Ascending aorta (tissue), 2 donors: ENCODE measurements at regions not wholly inside any gene's neighbourhood (a gene's known extent, or its start where the extent isn't known, plus 50 kb on each side); places are given as distances from the start of the nearest gene placed in this dataset.

Experiments
- DNase-seq, 2 donors: peaks; one replicate each; pipeline ENCODE4 v3.0.0-alpha.2; 2019; ENCODE audit warnings: low spot score in 2 of 2
- H3K27ac ChIP-seq, 2 donors: fragments of 200-600 bp; sonication (generic); one replicate each; pipeline ENCODE4 v1.5.1; 2016 to 2017; ENCODE audit warnings: mild to moderate bottlenecking in 1 of 2
- H3K27me3 ChIP-seq: fragments of 200-600 bp; sonication (generic); one replicate; pipeline ENCODE4 v1.5.1; 2017
- H3K36me3 ChIP-seq, 2 donors: fragments of 200-600 bp; sonication (generic); one replicate each; pipeline ENCODE4 v1.5.1; 2016
- H3K4me1 ChIP-seq, 2 donors: fragments of 200-600 bp; sonication (generic); one replicate each; pipeline ENCODE4 v1.5.1; 2016 to 2017; ENCODE audit warnings: mild to moderate bottlenecking in 1 of 2
- H3K4me3 ChIP-seq, 2 donors: fragments of 200-600 bp; sonication (generic); one replicate each; pipeline ENCODE4 v1.5.1; 2016 to 2017; ENCODE audit warnings: mild to moderate bottlenecking in 1 of 2
- H3K9me3 ChIP-seq, 2 donors: fragments of 200-600 bp; sonication (generic); one replicate each; pipeline ENCODE4 v1.5.1; 2016
- intact Hi-C: fragments of 100-400 bp; cut with DNase I; formaldehyde crosslinking; loops from one replicate; pipeline ENCODE4 v1.15.1; 2023
- TF ChIP-seq, protein P1 (sequence below), 3 experiments: fragments of 200-600 bp in 2 of 3; fragments of 450-650 bp in 1 of 3; sonication (generic) in 2 of 3; IDR thresholded peaks; one replicate each; pipeline ENCODE4 v1.5.1; 2016 to 2019; ENCODE audit warnings: antibody characterized with exemption in 3 of 3, mild to moderate bottlenecking in 1 of 3, moderate library complexity in 1 of 3

GRCh38 chr3:157816896-157817295 lies 289.3 kb downstream of the SHOX2 start:
- Histone ChIP-seq H3K27me3 (no peaks in the 10 kb centered on the region), H3K9me3 (no peaks in the 10 kb centered on the region), H3K4me1 (no peaks in the 10 kb centered on the region), H3K36me3 (no peaks in the 10 kb centered on the region), H3K4me3 (no peak overlapping the region), H3K27ac (no peak overlapping the region)
- DNase-seq = no peak
- TF ChIP-seq, protein P1, sequence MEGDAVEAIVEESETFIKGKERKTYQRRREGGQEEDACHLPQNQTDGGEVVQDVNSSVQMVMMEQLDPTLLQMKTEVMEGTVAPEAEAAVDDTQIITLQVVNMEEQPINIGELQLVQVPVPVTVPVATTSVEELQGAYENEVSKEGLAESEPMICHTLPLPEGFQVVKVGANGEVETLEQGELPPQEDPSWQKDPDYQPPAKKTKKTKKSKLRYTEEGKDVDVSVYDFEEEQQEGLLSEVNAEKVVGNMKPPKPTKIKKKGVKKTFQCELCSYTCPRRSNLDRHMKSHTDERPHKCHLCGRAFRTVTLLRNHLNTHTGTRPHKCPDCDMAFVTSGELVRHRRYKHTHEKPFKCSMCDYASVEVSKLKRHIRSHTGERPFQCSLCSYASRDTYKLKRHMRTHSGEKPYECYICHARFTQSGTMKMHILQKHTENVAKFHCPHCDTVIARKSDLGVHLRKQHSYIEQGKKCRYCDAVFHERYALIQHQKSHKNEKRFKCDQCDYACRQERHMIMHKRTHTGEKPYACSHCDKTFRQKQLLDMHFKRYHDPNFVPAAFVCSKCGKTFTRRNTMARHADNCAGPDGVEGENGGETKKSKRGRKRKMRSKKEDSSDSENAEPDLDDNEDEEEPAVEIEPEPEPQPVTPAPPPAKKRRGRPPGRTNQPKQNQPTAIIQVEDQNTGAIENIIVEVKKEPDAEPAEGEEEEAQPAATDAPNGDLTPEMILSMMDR (IDR thresholded peaks at IDR 0.05) = no peak
- intact Hi-C loops = no loop called here

DNA sequence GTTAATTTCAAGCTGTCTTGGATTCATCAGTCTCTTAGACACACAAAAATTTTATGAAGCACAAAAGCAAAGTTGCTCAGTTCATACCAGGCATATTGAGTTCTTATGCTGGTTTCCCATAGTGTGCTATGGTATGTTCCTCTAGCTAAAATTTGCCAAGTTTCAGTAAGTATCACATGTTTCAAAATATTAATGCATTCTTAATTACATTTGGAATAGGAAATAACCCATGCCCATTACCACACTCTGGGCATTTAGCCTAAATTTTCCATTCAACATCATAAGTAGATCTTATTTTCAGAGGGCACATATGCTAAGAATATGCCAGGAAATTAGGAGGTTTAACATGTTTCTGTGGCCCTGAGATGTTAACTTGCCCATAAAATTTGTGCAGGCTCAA lies 289.9 kb downstream of the SHOX2 start:
- TF ChIP-seq, protein P1 (IDR thresholded peaks at IDR 0.05) = no peak
- DNase-seq = no peak
- Histone ChIP-seq H3K4me1 (no peaks in the 10 kb centered on the region), H3K36me3 (no peaks in the 10 kb centered on the region), H3K9me3 (no peaks in the 10 kb centered on the region), H3K4me3 (no peak overlapping the region), H3K27me3 (no peaks in the 10 kb centered on the region), H3K27ac (no peak overlapping the region)
- intact Hi-C loops = no loop called here

DNA sequence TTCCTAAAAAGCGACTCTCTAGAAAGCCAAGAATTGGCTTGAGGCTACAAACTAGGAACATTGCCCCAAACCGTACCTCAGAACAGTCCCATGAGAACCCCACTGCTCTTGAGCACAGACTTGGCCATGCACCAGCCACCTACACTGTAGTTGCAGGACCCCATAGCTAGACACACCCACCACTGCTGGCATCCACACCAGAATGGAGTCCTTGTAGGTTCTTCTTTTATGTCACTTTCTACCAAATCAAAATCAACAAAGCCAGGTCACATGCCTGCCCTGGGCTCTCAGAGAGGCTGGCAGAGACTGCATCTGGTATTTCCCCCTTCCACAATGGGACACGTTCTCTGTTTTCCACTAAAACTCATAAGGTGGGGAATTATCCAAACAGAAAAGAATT lies 290.5 kb downstream of the SHOX2 start:
- Histone ChIP-seq H3K9me3 (no peaks in the 10 kb centered on the region), H3K4me3 (no peak overlapping the region), H3K36me3 (no peaks in the 10 kb centered on the region), H3K4me1 (no peaks in the 10 kb centered on the region), H3K27ac (no peak overlapping the region), H3K27me3 (no peaks in the 10 kb centered on the region)
- intact Hi-C loops = no loop called here
- TF ChIP-seq, protein P1 (IDR thresholded peaks at IDR 0.05) = no peak
- no peak for DNase-seq

DNA sequence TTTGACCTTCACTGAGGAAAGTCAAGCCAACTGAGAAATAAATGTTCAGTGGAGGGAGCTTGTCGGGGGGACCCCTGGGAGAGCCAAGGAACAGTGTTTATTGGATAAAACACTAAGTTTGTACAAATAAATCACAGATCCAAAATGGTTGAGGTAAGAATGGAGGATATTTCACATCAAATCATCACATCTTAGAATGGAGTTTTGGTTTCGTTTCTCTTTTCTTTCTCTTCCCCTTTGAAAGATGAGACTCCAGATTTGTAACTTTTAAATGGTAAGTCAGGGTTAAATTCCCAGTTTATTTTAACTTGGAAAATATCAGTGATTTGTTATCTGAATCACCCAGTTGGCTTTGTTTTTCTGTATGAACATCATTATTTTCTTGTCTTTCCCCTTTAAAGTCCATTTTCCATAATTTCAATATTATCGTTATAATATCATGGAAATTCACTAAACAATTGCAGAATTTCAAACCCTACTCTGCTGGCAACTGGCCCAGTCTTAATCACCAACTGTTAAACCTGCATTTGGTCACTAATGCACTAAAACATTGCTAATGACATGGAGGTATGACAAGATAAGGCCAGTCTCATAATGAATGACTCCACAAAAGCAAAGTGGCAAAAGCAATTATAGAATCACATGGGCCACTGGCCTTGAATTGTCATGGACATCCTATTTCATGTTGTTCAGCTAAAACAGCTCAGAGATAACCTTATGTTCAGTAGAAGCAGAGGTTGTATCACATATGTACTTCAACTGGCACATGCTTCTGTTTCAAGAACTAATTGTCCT lies 295.1 kb downstream of the SHOX2 start:
- Histone ChIP-seq H3K4me3 (no peak overlapping the region), H3K27me3 (no peaks in the 10 kb centered on the region), H3K4me1 (no peaks in the 10 kb centered on the region), H3K27ac (no peak overlapping the region), H3K36me3 (no peaks in the 10 kb centered on the region), H3K9me3 (no peaks in the 10 kb centered on the region)
- intact Hi-C loops = no loop called here
- TF ChIP-seq, protein P1 (IDR thresholded peaks at IDR 0.05) = no peak
- no peak for DNase-seq

- no peak for DNase-seq
- Histone ChIP-seq H3K4me1 (no peaks in the 10 kb centered on the region), H3K27me3 (no peaks in the 10 kb centered on the region), H3K36me3 (no peaks in the 10 kb centered on the region), H3K4me3 (no peak overlapping the region), H3K27ac (no peak overlapping the region), H3K9me3 (no peaks in the 10 kb centered on the region)
- intact Hi-C loops = no loop called here
- TF ChIP-seq, protein P1 (IDR thresholded peaks at IDR 0.05) = no peak
Observed at GRCh38 chr3:157807280-157807679, 298.9 kb downstream of the SHOX2 start.
